ENCODE measurements at regions not wholly inside any gene's neighbourhood (a gene's known extent, or its start where the extent isn't known, plus 50 kb on each side); places are given as distances from the start of the nearest gene placed in this dataset.

DNA sequence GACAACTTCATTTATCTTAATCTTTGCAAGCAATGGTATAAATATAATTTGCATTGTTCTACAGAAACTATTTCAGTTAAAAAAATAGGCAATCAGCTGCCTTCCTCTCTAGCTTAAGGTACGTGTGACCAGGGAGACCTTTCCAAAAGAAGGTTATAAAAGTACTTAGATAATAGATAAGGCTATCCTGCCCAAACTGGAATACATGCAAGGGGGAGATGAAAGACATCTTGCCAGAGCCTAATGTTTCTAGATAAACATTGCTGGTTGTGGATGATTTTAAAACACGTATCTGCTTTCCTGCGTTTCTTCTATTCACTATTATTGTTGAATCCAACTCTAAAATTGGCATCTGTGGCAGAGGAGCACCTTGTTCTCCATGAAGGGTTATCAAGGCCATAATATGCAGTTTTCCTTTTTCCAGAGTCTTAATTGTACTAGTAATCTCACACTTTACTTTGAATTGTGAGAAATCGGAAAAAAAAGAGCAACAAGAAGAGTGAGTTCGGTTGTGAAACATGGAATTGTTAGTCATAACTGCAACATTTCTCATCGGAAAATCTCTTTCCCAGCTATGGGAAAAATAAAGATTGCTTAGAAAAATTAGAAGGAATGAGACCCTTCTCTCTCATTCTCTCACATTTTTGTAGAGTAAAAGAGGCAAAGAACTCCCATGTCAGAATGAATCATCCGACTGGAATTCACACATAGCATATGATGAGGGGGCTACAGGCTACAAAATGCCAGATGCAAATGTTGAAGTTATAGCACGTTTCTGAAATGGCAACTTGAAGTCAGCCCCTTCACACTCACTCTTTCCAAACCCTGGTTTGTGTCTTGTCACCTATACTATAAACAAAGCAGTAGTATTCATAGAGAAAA lies 936.1 kb upstream of the NR2F2 start:
- no peak for DNase-seq (ENCODE audit: low spot score)

DNA sequence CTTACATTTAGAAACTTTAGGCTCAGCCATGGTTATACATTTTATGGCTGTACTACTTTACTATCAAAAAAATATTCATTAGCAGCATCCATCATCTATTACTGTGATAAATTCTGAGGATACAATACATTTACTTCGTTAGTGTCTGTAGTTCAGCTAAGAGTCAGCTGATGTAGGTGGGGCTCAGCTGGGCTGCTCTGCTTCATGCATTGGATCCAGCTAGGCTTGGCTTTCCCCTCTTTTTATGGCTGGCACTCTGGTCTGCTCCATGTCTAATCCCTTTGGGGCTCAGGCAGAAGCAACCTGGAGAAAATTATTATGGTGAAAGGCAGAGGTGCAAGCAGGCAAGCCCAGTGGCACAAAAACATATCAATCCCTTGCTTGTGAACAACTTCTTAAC lies 930.1 kb upstream of the NR2F2 start:
- DNase-seq (ENCODE audit: low spot score) = no peak

DNA sequence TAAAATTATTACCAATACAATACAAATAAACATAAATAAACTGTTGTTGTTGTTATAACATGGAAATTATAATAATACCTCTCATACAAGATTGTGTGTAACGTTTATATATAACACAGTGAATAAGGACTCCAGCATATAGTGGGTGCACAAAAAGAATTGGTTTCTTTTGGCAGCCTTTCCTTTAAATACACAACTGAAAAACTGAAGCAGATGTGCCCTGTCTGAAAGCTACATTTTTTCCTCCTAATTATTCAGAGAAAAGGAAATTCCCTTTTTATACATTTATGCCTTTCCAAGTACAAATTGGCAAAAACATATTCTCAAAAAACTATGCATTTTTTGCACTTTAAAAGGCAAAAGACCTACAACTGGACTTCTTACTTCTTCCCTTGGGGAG lies 928.9 kb upstream of the NR2F2 start:
- no peak for DNase-seq (ENCODE audit: low spot score)

DNA sequence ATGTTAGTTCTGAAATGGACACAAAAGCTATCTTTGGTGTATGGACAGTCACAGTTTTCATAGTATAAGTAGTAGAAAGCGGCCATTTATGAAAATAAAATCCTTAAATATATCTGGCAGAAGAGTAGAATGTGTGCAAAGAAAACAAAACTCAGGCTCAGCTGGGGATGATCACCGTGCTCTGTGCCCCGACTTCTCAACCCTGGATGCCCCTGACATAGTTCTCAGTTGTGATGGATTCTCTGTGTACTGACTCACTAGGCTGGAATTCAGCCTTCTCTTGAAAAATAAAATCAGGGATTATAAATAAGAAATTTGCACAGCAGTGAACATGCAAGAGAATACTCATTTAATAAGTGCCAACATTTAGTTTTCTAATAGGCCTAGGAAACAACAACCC lies 925.1 kb upstream of the NR2F2 start:
- no peak for DNase-seq (ENCODE audit: low spot score)

GRCh38 chr15:95407534-95407933 lies 923.0 kb upstream of the NR2F2 start:
- DNase-seq (ENCODE audit: low spot score) = no peak

DNA sequence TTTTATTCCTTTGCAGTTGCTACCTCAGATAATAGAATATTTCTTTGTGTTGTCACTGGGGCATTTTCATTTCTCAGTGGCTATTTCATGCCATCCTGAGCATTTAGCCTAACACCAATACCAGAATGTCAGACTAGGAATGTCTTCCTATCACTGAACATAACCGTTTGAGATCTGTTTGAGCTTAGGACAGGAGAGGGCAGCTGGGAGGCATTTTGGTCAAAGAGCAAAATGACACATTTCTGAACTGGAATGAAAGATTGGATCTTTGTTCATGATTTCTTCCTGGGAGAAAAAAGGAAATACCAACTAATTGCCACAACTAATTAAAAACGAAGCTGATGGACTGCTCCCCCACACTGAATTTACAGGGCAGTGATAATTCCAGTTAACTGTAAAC lies 921.3 kb upstream of the NR2F2 start:
- no peak for DNase-seq (ENCODE audit: low spot score)

- DNase-seq (ENCODE audit: low spot score) = no peak
Observed at GRCh38 chr15:95409626-95410310, 920.7 kb upstream of the NR2F2 start.

GRCh38 chr15:95410757-95411156 lies 919.7 kb upstream of the NR2F2 start:
- no peak for DNase-seq (ENCODE audit: low spot score)

DNA sequence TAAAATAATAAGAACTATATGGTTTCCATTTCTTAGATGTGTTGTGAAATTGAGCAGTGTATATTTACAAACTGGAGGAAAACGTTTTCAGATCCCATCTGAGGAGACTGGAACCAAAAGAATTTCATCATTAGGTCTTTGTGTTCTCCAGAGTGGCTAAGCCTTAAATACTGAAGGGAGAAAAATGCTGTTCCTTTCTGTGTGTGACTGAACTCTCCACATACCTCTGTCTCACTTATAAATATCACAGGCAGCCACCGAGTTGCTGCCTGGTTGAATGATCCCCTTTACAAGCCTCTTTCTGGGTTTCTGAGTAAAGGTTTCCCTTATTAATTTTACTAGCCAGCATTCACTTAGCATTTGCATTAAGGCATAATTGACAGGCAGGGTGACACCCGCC lies 913.9 kb upstream of the NR2F2 start:
- DNase-seq (ENCODE audit: low spot score) = no peak

DNA sequence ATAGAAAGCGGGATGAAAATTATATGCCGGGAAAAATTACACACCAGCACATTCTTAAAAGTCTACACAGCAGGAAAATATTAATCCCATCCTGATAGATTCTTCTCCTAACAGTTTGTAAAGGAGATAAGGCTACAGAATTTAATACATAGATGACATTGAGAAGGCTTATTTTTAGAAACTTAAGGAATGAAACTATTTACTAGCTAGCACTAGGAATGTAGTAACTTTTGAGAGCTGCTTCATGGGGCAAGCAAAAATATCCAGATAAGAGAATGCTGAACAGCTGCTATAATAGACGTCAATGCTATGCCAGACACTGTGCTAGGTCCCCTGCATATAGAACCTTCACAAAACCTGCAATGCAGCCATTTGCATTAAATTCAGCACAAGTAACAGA lies 912.7 kb upstream of the NR2F2 start:
- DNase-seq (ENCODE audit: low spot score) = no peak

DNA sequence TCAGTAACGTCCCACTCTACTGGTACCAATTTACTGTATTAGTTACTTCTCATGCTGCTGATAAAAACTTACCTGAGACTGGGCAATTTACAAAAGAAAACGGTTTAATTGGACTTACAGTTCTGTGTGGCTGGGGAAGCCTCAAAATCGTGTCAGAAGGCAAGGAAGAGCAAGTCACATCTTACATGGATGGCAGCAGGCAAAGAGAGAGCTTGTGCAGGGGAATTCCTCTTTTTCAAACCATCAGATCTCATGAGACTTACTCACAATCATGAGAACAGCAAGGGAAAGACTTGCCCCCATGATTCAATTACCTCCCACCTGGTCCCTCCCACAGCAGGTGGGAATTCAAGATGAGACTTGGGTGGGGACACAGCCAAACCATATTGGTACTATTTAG lies 908.2 kb upstream of the NR2F2 start:
- no peak for DNase-seq (ENCODE audit: low spot score)

- no peak for DNase-seq (ENCODE audit: low spot score)
Observed at GRCh38 chr15:95425859-95426258, 904.6 kb upstream of the NR2F2 start.

GRCh38 chr15:95429345-95429744 lies 901.2 kb upstream of the NR2F2 start:
- DNase-seq (ENCODE audit: low spot score) = no peak

DNA sequence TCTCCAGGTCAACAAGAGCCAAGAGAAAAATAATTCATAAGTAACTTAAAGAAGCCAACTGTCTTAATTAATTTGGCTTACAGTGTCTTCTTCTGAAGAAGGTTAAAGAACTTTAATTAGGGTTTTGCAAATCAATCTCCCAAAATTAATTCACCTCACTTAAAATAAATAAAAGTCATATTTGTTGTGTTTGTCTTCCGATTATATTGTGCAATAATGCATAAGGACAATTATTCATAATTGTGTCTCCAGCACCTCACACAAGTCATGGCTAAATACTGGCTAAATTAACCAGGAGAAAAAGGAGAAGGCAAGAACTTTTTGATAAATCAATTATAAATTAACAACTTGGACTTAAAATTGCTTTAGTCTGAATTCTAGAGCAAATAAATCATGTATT lies 899.0 kb upstream of the NR2F2 start:
- no peak for DNase-seq (ENCODE audit: low spot score)

DNA sequence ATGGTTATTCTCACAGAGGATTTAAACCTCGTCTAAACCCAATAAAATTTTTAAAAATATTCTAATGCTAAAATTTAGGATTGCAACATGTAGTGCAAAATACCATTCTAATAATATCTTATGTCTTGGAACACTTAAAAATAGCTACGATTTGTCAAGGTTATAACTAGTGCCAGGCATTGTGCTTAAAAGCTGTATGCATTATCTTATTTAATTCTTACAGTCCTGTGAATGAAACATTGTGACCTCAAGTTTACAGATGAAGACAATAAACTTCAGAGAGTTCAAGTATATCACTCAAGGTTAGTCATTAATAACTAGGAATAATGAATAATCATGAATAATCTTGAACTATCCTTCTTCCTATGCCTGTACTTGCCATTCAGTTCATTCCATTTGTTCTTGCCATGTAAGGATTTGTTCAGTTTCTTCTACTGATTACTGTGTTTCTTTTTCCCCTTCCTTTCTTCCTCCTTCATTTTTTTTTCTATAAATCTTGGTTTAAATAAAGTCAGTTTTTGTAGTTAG lies 897.6 kb upstream of the NR2F2 start:
- no peak for DNase-seq (ENCODE audit: low spot score)

GRCh38 chr15:95439922-95440376 lies 890.6 kb upstream of the NR2F2 start:
- no peak for DNase-seq (ENCODE audit: low spot score)

DNA sequence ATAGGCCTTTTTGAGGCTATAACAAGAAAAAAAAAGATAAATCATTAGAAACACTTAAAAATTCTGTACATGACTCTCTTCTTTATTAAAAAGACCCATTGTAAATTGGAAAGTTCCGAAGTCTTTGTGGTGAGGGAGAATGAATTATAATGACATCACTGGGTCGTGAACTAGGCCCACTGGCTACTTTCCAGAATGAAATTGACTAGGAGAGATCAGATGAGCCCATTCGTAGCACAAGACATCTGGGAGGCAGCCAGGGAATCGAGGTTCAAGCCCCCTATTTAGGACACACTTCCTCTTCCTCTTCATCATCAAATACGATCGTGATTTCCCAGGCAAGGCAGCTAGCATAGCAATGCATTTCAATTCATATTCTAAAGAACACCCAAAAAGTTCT lies 889.8 kb upstream of the NR2F2 start:
- no peak for DNase-seq (ENCODE audit: low spot score)

- DNase-seq (ENCODE audit: low spot score) = no peak
Observed at GRCh38 chr15:95442107-95442719, 888.3 kb upstream of the NR2F2 start.

DNA sequence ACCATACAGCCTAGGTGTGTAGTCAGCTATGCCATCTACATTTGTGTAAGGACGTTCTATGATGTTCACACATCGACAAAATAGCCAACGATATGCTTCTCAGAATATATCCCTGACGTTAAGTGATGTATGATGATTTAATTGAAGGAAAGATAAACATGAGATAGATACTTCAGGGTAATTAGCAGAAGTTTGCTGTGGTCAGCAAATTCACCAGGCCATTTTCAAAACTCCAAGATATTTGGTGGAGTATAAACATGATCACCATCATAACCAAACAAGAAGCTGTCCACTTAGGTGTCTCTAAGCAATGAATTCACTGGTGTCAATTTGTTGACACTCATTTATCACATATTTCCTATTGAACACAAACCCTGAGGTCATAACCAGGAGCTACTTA lies 885.6 kb upstream of the NR2F2 start:
- no peak for DNase-seq (ENCODE audit: low spot score)

- DNase-seq (ENCODE audit: low spot score) = no peak
Observed at GRCh38 chr15:95446854-95447253, 883.6 kb upstream of the NR2F2 start.

DNA sequence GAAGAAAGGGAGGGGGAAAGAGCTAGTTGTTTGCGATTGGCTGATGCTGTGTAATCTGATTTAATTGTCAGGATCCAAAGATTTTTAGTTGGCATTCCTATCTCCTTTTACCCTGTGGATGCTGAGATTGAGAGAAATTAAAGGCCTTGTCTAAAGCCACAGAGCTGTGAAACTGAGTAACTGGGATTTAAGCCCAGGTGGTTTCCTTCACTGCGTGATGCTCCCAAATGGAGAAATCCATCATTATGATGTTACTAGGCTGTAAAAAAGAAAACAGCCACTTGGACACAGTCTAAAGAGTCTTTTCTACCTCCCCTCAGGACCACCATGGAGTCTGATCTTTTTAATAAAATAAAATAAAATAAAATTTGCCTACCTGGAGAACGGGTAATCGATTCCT lies 883.0 kb upstream of the NR2F2 start:
- DNase-seq (ENCODE audit: low spot score) = no peak

GRCh38 chr15:95448531-95449229 lies 881.8 kb upstream of the NR2F2 start:
- no peak for DNase-seq (ENCODE audit: low spot score)
